Type B pancreatic cell (in vitro differentiated cells): ENCODE measurements at regions not wholly inside any gene's neighbourhood (a gene's known extent, or its start where the extent isn't known, plus 50 kb on each side); places are given as distances from the start of the nearest gene placed in this dataset.

ENCODE experiments used
- DNase-seq: peaks from one replicate; pipeline ENCODE4 v3.0.0; 2021; ENCODE audit warnings: mixed read lengths; ENCODE audit not compliant: unreplicated experiment; ENCODE audit errors: extremely low spot score
- H3K27ac Mint-ChIP-seq: 2 replicates; pipeline ENCODE4 v1.8.0; 2021; ENCODE audit warnings: mild to moderate bottlenecking, mixed read lengths
- H3K27me3 Mint-ChIP-seq: 2 replicates; pipeline ENCODE4 v1.8.0; 2021; ENCODE audit warnings: mixed read lengths
- H3K36me3 Mint-ChIP-seq: 2 replicates; pipeline ENCODE4 v1.8.0; 2021; ENCODE audit warnings: mixed read lengths
- H3K4me1 Mint-ChIP-seq: one replicate; pipeline ENCODE4 v1.8.0; 2021; ENCODE audit warnings: mixed read lengths; ENCODE audit not compliant: unreplicated experiment
- H3K4me3 Mint-ChIP-seq: 2 replicates; pipeline ENCODE4 v1.8.0; 2021; ENCODE audit warnings: mild to moderate bottlenecking, mixed read lengths
- H3K9me3 Mint-ChIP-seq: 2 replicates; pipeline ENCODE4 v1.8.0; 2021; ENCODE audit warnings: mixed read lengths
- CTCF ChIP-seq: fragments of 200-600 bp; sonication (generic); conservative IDR thresholded peaks from 2 replicates; pipeline ENCODE4 v1.5.0; 2021; ENCODE audit warnings: antibody characterized with exemption, mild to moderate bottlenecking

GRCh38 chr4:165763640-165764039, 109.4 kb upstream of the TLL1 start:
- no peak overlapping the region for H3K27ac Mint-ChIP-seq

GRCh38 chr4:165765053-165765452, 108.0 kb upstream of the TLL1 start:
- peaks cover 4% of the 10 kb centered on the region for H3K9me3 Mint-ChIP-seq
- H3K27me3 Mint-ChIP-seq, result no peaks in the 10 kb centered on the region
- H3K36me3 Mint-ChIP-seq, result no peaks in the 10 kb centered on the region
- DNase-seq, result no peak
- TF ChIP-seq CTCF, result no peak
- no peaks in the 10 kb centered on the region for H3K4me1 Mint-ChIP-seq
- H3K4me3 Mint-ChIP-seq, result no peak overlapping the region
- H3K27ac Mint-ChIP-seq, result no peak overlapping the region

More at GRCh38 chr4:165763640-165764039, 109.4 kb upstream of the TLL1 start:
- no peak for DNase-seq
- Mint-ChIP-seq H3K36me3 (no peaks in the 10 kb centered on the region), H3K27me3 (peaks cover 4% of the 10 kb centered on the region), H3K9me3 (peaks cover 4% of the 10 kb centered on the region), H3K4me1 (peaks cover 6% of the 10 kb centered on the region), H3K4me3 (no peak overlapping the region)
- TF ChIP-seq CTCF, result no peak

GRCh38 chr4:165766018-165766417, 107.0 kb upstream of the TLL1 start:
- Mint-ChIP-seq H3K27me3 (no peaks in the 10 kb centered on the region), H3K4me3 (no peak overlapping the region)
- no peak for DNase-seq

GRCh38 chr4:165766976-165767375, 106.1 kb upstream of the TLL1 start:
- Mint-ChIP-seq H3K4me1 (no peaks in the 10 kb centered on the region), H3K9me3 (peaks cover 4% of the 10 kb centered on the region), H3K4me3 (no peak overlapping the region)

More at GRCh38 chr4:165766018-165766417, 107.0 kb upstream of the TLL1 start:
- H3K27ac Mint-ChIP-seq, result no peak overlapping the region
- H3K36me3 Mint-ChIP-seq, result no peaks in the 10 kb centered on the region
- H3K9me3 Mint-ChIP-seq, result peaks cover 4% of the 10 kb centered on the region
- H3K4me1 Mint-ChIP-seq, result no peaks in the 10 kb centered on the region
- TF ChIP-seq CTCF, result no peak

GRCh38 chr4:165767671-165768070, 105.4 kb upstream of the TLL1 start:
- Mint-ChIP-seq H3K27me3 (no peaks in the 10 kb centered on the region), H3K9me3 (peaks cover 4% of the 10 kb centered on the region), H3K4me1 (no peaks in the 10 kb centered on the region), H3K36me3 (no peaks in the 10 kb centered on the region), H3K27ac (no peak overlapping the region), H3K4me3 (no peak overlapping the region)
- no peak for DNase-seq
- TF ChIP-seq CTCF, result no peak

More at GRCh38 chr4:165766976-165767375, 106.1 kb upstream of the TLL1 start:
- no peak for TF ChIP-seq CTCF
- Mint-ChIP-seq H3K27ac (no peak overlapping the region), H3K36me3 (no peaks in the 10 kb centered on the region), H3K27me3 (no peaks in the 10 kb centered on the region)
- DNase-seq, result no peak

DNA sequence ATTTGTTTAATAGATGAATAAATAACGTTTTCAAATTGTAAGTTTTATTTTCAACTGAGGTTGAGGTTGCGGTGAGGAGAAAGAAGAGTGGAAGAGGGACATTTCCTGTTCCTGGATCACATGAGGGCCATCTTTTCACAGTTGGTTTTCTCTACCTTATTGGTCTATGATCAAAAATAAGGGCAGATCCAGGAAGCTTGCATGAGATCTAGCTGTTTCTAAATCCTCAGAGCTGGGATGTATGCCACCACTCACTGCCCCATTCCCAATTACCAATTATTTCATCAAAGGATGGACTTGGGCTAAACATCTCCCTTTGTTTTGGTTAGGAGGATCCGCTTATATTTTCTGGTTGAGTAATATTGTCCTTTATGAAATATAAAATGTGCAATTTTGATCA, 104.8 kb upstream of the TLL1 start:
- TF ChIP-seq CTCF, result no peak
- Mint-ChIP-seq H3K27ac (no peak overlapping the region), H3K27me3 (no peaks in the 10 kb centered on the region), H3K4me1 (no peaks in the 10 kb centered on the region), H3K9me3 (peaks cover 4% of the 10 kb centered on the region), H3K4me3 (no peak overlapping the region), H3K36me3 (no peaks in the 10 kb centered on the region)
- DNase-seq, result no peak
